Liver (tissue), 3 donors: ENCODE measurements at regions not wholly inside any gene's neighbourhood (a gene's known extent, or its start where the extent isn't known, plus 50 kb on each side); places are given as distances from the start of the nearest gene placed in this dataset.

Experiments
- CTCF ChIP-seq: fragments of 150-350 bp; IDR thresholded peaks from 2 replicates; pipeline ENCODE4 v1.5.1; 2017; ENCODE audit warnings: improper control_type of control experiment, low read depth, low read length; ENCODE audit not compliant: missing input control
- SP1 ChIP-seq: IDR thresholded peaks from 2 replicates; pipeline ENCODE4 v1.6.1; 2018; ENCODE audit warnings: antibody characterized with exemption, mild to moderate bottlenecking
- TAF1 ChIP-seq: conservative IDR thresholded peaks from 2 replicates; pipeline ENCODE4 v1.6.1; 2016; ENCODE audit warnings: antibody characterized with exemption, mild to moderate bottlenecking
- YY1 ChIP-seq: IDR thresholded peaks from 2 replicates; pipeline ENCODE4 v1.6.1; 2016; ENCODE audit warnings: antibody characterized with exemption, mild to moderate bottlenecking
- ZBTB33 ChIP-seq: IDR thresholded peaks from 2 replicates; pipeline ENCODE4 v1.6.1; 2016; ENCODE audit warnings: antibody characterized with exemption
- donor health status: healthy.
- donor health status: healthy.

GRCh38 chr3:68151359-68151758, 496.9 kb upstream of the SUCLG2 start:
- TF ChIP-seq CTCF, result no peak
- TF ChIP-seq YY1, result no peak
- no peak for TF ChIP-seq ZBTB33
- TF ChIP-seq SP1, result no peak
- TF ChIP-seq TAF1, result no peak
